ENCODE measurements at regions not wholly inside any gene's neighbourhood (a gene's known extent, or its start where the extent isn't known, plus 50 kb on each side); places are given as distances from the start of the nearest gene placed in this dataset.

GRCh38 chr15:70265986-70266385 lies 168.3 kb upstream of the TLE3 start:
- DNase-seq: no peak

GRCh38 chr15:70265466-70265978 lies 167.8 kb upstream of the TLE3 start:
- DNase-seq: no peak

GRCh38 chr15:70264738-70265465 lies 167.2 kb upstream of the TLE3 start:
- no peak for DNase-seq

GRCh38 chr15:70264014-70264582 lies 166.4 kb upstream of the TLE3 start:
- no peak for DNase-seq

GRCh38 chr15:70262591-70263274 lies 165.0 kb upstream of the TLE3 start:
- no peak for DNase-seq

GRCh38 chr15:70262171-70262570 lies 164.5 kb upstream of the TLE3 start:
- DNase-seq: no peak

- no peak for DNase-seq
Observed at GRCh38 chr15:70261083-70261482, 163.4 kb upstream of the TLE3 start.

- DNase-seq: no peak
Observed at GRCh38 chr15:70260580-70260979, 162.9 kb upstream of the TLE3 start.

- no peak for DNase-seq
Observed at GRCh38 chr15:70259640-70260508, 162.2 kb upstream of the TLE3 start.

GRCh38 chr15:70259028-70259424 lies 161.3 kb upstream of the TLE3 start:
- DNase-seq: peak; percentile 55 to 56

GRCh38 chr15:70258369-70259027 lies 160.8 kb upstream of the TLE3 start:
- no peak for DNase-seq

GRCh38 chr15:70257573-70258248 lies 160.0 kb upstream of the TLE3 start:
- no peak for DNase-seq

- DNase-seq: no peak
Observed at GRCh38 chr15:70257047-70257446, 159.3 kb upstream of the TLE3 start.

GRCh38 chr15:70254311-70254869 lies 156.7 kb upstream of the TLE3 start:
- no peak for DNase-seq

- DNase-seq: no peak
Observed at GRCh38 chr15:70253461-70254156, 155.9 kb upstream of the TLE3 start.

- DNase-seq: no peak
Observed at GRCh38 chr15:70252951-70253320, 155.2 kb upstream of the TLE3 start.

- no peak for DNase-seq
Observed at GRCh38 chr15:70252056-70252950, 154.6 kb upstream of the TLE3 start.

- DNase-seq: no peak
Observed at GRCh38 chr15:70251246-70251990, 153.7 kb upstream of the TLE3 start.
